Vagina (tissue), 2 donors: ENCODE measurements at regions not wholly inside any gene's neighbourhood (a gene's known extent, or its start where the extent isn't known, plus 50 kb on each side); places are given as distances from the start of the nearest gene placed in this dataset.
"Not testable (repeated sequence)": the region's sequence is repeated elsewhere in the genome, so short reads cannot be mapped to it uniquely, and the experiment has no call there.

Source experiments
- DNase-seq, 2 donors: peaks; one replicate each; pipeline ENCODE4 v3.0.0-alpha.2; 2017; ENCODE audit errors: extremely low spot score in 2 of 2
- H3K27ac ChIP-seq: fragments of 200-600 bp; sonication (generic); one replicate; pipeline ENCODE4 v1.5.1; 2019
- H3K27me3 ChIP-seq: fragments of 200-600 bp; sonication (generic); one replicate; pipeline ENCODE4 v1.5.1; 2019
- H3K36me3 ChIP-seq, 2 donors: fragments of 200-600 bp; sonication (generic); one replicate each; pipeline ENCODE4 v1.5.1; 2017 to 2019
- H3K4me1 ChIP-seq: fragments of 200-600 bp; sonication (generic); one replicate; pipeline ENCODE4 v1.5.1; 2019
- H3K4me3 ChIP-seq, 2 donors: fragments of 200-600 bp; sonication (generic); 1 replicate in 1 of 2; 2 replicates in 1 of 2; pipeline ENCODE4 v1.5.1; 2016 to 2019
- H3K9me3 ChIP-seq: fragments of 200-600 bp; sonication (generic); one replicate; pipeline ENCODE4 v1.5.1; 2019
- CTCF ChIP-seq, 3 experiments: fragments of 450-650 bp in 2 of 3; fragments of 200-600 bp in 1 of 3; sonication (generic) in 1 of 3; IDR thresholded peaks; one replicate each; pipeline ENCODE4 v1.5.1; 2017 to 2019; ENCODE audit warnings: antibody characterized with exemption in 3 of 3, mild to moderate bottlenecking in 2 of 3, moderate library complexity in 2 of 3
- POLR2A ChIP-seq, 2 donors: fragments of 450-650 bp; IDR thresholded peaks; one replicate each; pipeline ENCODE4 v1.6.1; 2017; ENCODE audit warnings: antibody characterized with exemption in 2 of 2, mild to moderate bottlenecking in 2 of 2, moderate library complexity in 2 of 2
- POLR2AphosphoS5 ChIP-seq, 2 donors: sonication (generic); formaldehyde crosslinking; IDR thresholded peaks; one replicate each; pipeline ENCODE4 v1.9.0; 2017; ENCODE audit warnings: antibody characterized with exemption in 2 of 2, mild to moderate bottlenecking in 2 of 2, low read depth in 1 of 2; ENCODE audit not compliant: insufficient read depth in 1 of 2
- intact Hi-C: fragments of 100-400 bp; cut with DNase I; formaldehyde crosslinking; loops from one replicate; pipeline ENCODE4 v1.15.1; 2023

- H3K4me1 ChIP-seq, result no peaks in the 10 kb centered on the region
- no peak for DNase-seq
- no peak overlapping the region for H3K27ac ChIP-seq
- H3K9me3 ChIP-seq, result no peaks in the 10 kb centered on the region
- intact Hi-C loops, result no loop called here
- H3K36me3 ChIP-seq, result no peaks in the 10 kb centered on the region
- H3K27me3 ChIP-seq, result no peaks in the 10 kb centered on the region
- no peak overlapping the region for H3K4me3 ChIP-seq
- TF ChIP-seq POLR2A (IDR thresholded peaks at IDR 0.05), result no peak
- no peak for TF ChIP-seq CTCF (IDR thresholded peaks at IDR 0.05)
- TF ChIP-seq POLR2AphosphoS5 (IDR thresholded peaks at IDR 0.05; ENCODE audit: insufficient read depth in 1 of 2, low read depth in 1 of 2), result no peak
These were observed 602.7 kb upstream of the FOXG1 start for GRCh38 chr14:28163897-28164296.

GRCh38 chr14:28187902-28188830 lies 578.4 kb upstream of the FOXG1 start:
- DNase-seq, H3K36me3 ChIP-seq, H3K9me3 ChIP-seq, H3K4me1 ChIP-seq, H3K27ac ChIP-seq, H3K27me3 ChIP-seq, H3K4me3 ChIP-seq, intact Hi-C loops: not testable (repeated sequence)

GRCh38 chr14:28196878-28197277 lies 569.7 kb upstream of the FOXG1 start:
- H3K27ac ChIP-seq, result no peak overlapping the region
- no peaks in the 10 kb centered on the region for H3K4me1 ChIP-seq
- no peak overlapping the region for H3K4me3 ChIP-seq
- intact Hi-C loops, result no loop called here
- no peak for TF ChIP-seq POLR2AphosphoS5 (IDR thresholded peaks at IDR 0.05; ENCODE audit: insufficient read depth in 1 of 2, low read depth in 1 of 2)
- no peak for TF ChIP-seq POLR2A (IDR thresholded peaks at IDR 0.05)
- no peak for TF ChIP-seq CTCF (IDR thresholded peaks at IDR 0.05)
- no peaks in the 10 kb centered on the region for H3K27me3 ChIP-seq
- no peak for DNase-seq
- H3K36me3 ChIP-seq, result no peaks in the 10 kb centered on the region
- no peaks in the 10 kb centered on the region for H3K9me3 ChIP-seq

GRCh38 chr14:28220391-28220790 lies 546.2 kb upstream of the FOXG1 start:
- H3K27ac ChIP-seq, result no peak overlapping the region
- H3K4me1 ChIP-seq, result no peaks in the 10 kb centered on the region
- H3K27me3 ChIP-seq, result no peaks in the 10 kb centered on the region
- no peaks in the 10 kb centered on the region for H3K9me3 ChIP-seq
- H3K4me3 ChIP-seq, result no peak overlapping the region
- TF ChIP-seq POLR2A (IDR thresholded peaks at IDR 0.05) (no peak), CTCF (IDR thresholded peaks at IDR 0.05) (no peak), POLR2AphosphoS5 (IDR thresholded peaks at IDR 0.05; ENCODE audit: insufficient read depth in 1 of 2, low read depth in 1 of 2) (no peak)
- no peak for DNase-seq
- H3K36me3 ChIP-seq, result no peaks in the 10 kb centered on the region
- intact Hi-C loops, result no loop called here

GRCh38 chr14:28240909-28241308 lies 525.7 kb upstream of the FOXG1 start:
- H3K36me3 ChIP-seq, result no peaks in the 10 kb centered on the region
- H3K4me1 ChIP-seq, result no peaks in the 10 kb centered on the region
- DNase-seq, result no peak
- H3K27me3 ChIP-seq, result no peaks in the 10 kb centered on the region
- no peak overlapping the region for H3K27ac ChIP-seq
- TF ChIP-seq POLR2AphosphoS5 (IDR thresholded peaks at IDR 0.05; ENCODE audit: insufficient read depth in 1 of 2, low read depth in 1 of 2) (no peak), POLR2A (IDR thresholded peaks at IDR 0.05) (no peak), CTCF (IDR thresholded peaks at IDR 0.05) (no peak)
- H3K4me3 ChIP-seq, result no peak overlapping the region
- H3K9me3 ChIP-seq, result no peaks in the 10 kb centered on the region
- intact Hi-C loops, result no loop called here
